ENCODE measurements at regions not wholly inside any gene's neighbourhood (a gene's known extent, or its start where the extent isn't known, plus 50 kb on each side); places are given as distances from the start of the nearest gene placed in this dataset.
"Not testable (repeated sequence)": the region's sequence is repeated elsewhere in the genome, so short reads cannot be mapped to it uniquely, and the experiment has no call there.

DNA sequence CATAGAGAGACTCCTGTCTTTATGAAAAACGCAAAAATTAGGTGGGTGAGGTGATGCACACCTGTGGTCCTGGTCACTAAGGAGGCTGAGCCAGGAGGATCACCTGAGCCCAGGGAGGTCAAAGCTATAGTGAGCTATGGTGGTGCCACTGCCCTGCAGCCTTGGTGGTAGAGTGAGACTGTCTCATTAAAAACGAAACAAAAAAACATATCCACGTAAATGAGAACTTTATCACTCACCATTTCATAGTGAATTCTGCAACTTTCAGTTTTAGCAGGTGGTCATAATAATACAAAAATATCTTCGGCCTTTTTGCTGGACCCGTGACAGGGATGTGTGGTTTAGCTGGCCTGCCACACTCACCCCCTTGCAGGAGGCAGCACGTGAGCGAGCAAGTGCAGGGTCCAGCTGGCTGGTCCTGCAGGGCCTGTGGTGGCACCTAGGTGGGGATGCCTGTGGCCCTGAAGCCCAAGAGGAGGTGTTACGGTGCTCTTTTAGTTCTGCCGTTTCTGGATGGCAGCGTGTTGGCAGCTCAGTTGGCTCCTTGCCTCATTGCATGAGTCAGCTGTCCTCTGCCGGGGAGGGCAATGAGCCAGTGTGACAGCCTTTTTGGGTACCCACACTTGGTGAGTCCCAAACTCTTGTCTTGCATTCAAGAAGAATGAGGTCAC lies 1330.7 kb upstream of the TMEM132C start:
- no peak overlapping the region for H3K27ac ChIP-seq
- TF ChIP-seq, protein P1, sequence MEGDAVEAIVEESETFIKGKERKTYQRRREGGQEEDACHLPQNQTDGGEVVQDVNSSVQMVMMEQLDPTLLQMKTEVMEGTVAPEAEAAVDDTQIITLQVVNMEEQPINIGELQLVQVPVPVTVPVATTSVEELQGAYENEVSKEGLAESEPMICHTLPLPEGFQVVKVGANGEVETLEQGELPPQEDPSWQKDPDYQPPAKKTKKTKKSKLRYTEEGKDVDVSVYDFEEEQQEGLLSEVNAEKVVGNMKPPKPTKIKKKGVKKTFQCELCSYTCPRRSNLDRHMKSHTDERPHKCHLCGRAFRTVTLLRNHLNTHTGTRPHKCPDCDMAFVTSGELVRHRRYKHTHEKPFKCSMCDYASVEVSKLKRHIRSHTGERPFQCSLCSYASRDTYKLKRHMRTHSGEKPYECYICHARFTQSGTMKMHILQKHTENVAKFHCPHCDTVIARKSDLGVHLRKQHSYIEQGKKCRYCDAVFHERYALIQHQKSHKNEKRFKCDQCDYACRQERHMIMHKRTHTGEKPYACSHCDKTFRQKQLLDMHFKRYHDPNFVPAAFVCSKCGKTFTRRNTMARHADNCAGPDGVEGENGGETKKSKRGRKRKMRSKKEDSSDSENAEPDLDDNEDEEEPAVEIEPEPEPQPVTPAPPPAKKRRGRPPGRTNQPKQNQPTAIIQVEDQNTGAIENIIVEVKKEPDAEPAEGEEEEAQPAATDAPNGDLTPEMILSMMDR (conservative IDR thresholded peaks at IDR 0.05) = no peak

DNA sequence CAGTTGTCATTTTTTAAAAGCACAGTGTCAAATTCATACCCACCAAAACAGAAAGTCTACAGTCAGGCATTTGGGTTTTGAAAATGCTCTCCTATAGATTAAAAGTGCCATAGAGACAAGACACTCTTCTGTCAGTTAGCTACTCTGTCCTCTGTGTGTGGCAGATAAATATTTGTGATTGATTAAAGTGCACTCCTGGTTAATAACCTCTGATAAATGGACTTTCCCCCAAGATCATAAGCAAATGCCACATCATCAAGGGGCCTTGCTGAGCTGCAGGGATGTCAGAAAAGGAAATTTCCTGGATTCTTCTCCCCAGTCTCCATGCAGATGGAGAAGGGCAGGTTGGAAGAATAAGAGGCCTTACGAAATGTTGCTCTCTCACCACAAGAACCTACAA lies 1329.5 kb upstream of the TMEM132C start:
- no peak overlapping the region for H3K27ac ChIP-seq
- TF ChIP-seq, protein P1 (conservative IDR thresholded peaks at IDR 0.05) = no peak

DNA sequence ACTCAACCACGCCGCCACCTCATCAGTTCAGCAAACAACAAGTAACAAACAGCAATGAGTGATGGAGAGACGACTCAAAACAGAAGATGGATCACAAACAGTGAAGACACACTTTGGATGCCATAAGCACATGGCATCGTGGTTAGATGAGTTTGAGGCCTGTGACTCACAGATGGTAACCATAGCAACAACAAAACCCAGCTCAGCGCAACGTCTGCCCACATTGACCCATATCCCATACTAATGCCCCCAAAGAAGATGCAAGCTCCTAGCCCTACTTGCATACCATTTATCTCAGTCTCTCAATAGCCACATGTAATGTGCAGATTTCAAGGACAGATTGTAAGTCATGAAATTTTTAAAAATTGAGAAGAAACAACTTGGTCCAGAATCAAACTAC lies 1322.3 kb upstream of the TMEM132C start:
- H3K27ac ChIP-seq = no peak overlapping the region
- TF ChIP-seq, protein P1 (conservative IDR thresholded peaks at IDR 0.05) = no peak

DNA sequence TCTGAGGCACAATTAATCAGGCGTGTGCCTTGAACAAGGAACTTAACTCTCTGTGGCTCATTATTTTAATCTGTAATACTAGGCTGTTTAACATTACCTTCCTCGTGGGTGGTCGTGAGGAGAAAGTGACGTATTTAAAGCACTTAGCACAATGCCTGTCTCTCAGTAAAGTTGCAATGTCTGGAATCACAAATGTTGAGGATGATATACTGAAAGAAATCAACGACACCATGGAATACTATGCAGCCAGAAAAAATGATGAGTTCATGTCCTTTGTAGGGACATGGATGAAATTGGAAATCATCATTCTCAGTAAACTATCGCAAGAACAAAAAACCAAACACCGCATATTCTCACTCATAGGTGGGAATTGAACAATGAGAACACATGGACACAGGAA lies 1320.0 kb upstream of the TMEM132C start:
- not testable (repeated sequence) for H3K27ac ChIP-seq

DNA sequence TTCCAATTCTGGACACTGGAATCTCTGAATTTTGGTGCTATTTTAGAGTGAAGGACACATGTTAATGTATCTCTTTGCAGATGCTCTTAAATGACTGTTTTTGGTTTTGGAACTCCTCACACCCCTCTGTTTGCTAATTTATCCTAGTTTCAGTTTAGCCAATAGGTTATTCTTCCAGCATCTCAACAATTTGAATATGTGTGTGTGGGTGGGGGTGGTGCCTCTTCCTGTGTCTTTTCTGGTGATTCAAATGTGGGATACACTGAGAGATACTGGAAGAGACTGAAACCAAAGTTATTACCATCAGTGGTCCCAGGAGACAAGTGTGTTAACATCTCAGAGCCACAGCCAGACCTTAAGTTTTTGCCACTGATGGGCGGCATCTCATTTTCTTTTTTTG lies 1317.4 kb upstream of the TMEM132C start:
- TF ChIP-seq, protein P1 (conservative IDR thresholded peaks at IDR 0.05) = no peak
- H3K27ac ChIP-seq = no peak overlapping the region

DNA sequence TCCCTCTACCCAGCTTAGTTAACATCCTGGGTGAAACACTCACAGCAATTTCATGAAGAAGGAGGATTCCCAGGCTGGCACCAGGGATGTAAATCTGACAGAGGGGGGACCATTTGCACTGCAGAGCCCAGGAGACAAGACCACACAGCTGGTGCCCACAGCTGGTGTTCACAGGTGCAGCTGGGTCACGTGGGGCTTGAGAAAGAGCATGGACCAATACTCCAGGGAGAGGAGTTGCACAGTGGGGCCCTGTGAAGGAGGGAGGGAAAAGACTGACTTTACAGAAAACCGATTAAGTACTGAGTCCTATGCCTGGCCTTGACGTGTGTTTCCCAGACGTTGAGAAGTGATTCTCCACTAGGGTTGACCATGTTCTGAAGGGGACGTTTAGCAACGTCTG lies 1316.7 kb upstream of the TMEM132C start:
- TF ChIP-seq, protein P1 (conservative IDR thresholded peaks at IDR 0.05) = no peak
- no peak overlapping the region for H3K27ac ChIP-seq

DNA sequence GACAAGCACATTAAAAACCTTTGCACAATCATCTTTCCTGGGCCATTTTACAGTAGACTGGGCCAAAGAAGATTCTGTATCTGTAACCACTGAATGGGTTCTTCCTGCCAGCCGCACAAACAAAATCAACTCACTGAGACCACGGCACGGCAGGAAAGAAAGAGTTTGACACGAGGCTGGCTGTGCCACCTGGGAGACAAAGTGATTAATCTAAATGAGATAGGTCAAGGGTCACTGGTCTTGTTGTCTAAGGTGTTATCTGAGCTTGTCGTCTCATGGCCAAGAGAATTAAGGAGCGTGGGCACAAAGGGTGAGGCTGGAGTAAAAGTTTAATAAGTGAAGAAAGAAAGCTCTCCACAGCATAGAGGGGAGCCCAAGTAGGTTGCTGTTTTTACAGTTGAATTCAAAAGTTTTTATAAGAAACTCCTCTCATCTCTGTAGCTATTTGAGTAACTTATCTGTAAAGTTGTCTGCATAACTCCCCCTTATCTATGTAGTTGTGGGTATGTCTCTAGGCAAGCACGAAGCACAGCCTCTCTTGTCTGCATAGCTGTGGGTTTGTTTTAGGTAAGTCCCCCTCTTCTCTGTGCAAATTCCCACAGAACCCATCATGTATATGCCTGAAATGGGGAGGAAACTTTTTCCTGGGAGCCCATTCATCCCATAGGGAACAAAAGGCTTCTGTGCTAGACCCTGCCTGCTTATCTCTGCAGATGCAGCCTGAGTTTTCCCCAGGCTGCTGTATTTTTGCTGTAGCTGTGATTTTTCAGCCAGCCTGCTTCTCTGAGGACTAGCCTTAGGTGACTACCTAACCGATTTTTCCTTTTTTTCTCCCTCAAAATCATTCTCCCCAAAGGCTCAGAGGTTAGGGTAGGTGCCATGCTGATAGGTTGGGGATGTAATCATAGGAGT lies 1314.6 kb upstream of the TMEM132C start:
- TF ChIP-seq, protein P1 (conservative IDR thresholded peaks at IDR 0.05) = no peak
- no peak overlapping the region for H3K27ac ChIP-seq

Measured in VCaP (cell line).